ENCODE measurements at regions not wholly inside any gene's neighbourhood (a gene's known extent, or its start where the extent isn't known, plus 50 kb on each side); places are given as distances from the start of the nearest gene placed in this dataset.

GRCh38 chr6:87887266-87887665 is 160.4 kb upstream of the SPACA1 start:
- ChIA-PET CTCF (no interaction called here), POLR2A (interaction anchor here (0.7 kb wide), 1 partner anchor 70 kb away, joined by 3 read pairs; no protein-coding TSS in a partner anchor)
- no peak for DNase-seq (ENCODE audit: low read depth)
- no peak for TF ChIP-seq CTCF (IDR thresholded peaks at IDR 0.05; ENCODE audit: insufficient read depth, low read depth, low read length)
- Histone ChIP-seq H3K4me3 (ENCODE audit: low read depth, low read length) (no peak overlapping the region), H3K27me3 (ENCODE audit: control insufficient read depth, insufficient read depth, low read length) (no peaks in the 10 kb centered on the region), H3K36me3 (ENCODE audit: control insufficient read depth, insufficient read depth, low read length) (no peaks in the 10 kb centered on the region)

- ChIA-PET POLR2A (no interaction called here), CTCF (no interaction called here)
- no peak overlapping the region for H3K4me3 ChIP-seq (ENCODE audit: low read depth, low read length)
- 0 out of 2 replicates have a peak, but pooled peaks cover 1% of the 10 kb centered on the region for H3K27me3 ChIP-seq (ENCODE audit: control insufficient read depth, insufficient read depth, low read length)
- no peaks in the 10 kb centered on the region for H3K36me3 ChIP-seq (ENCODE audit: control insufficient read depth, insufficient read depth, low read length)
- no peak for TF ChIP-seq CTCF (IDR thresholded peaks at IDR 0.05; ENCODE audit: insufficient read depth, low read depth, low read length)
- no peak for DNase-seq (ENCODE audit: low read depth)
Measured at GRCh38 chr6:87884203-87884602, 163.4 kb upstream of the SPACA1 start.

GRCh38 chr6:87881342-87881895 is 166.2 kb upstream of the SPACA1 start:
- ChIA-PET POLR2A (no interaction called here), CTCF (no interaction called here)
- no peak overlapping the region for H3K4me3 ChIP-seq (ENCODE audit: low read depth, low read length)
- no peaks in the 10 kb centered on the region for H3K36me3 ChIP-seq (ENCODE audit: control insufficient read depth, insufficient read depth, low read length)
- TF ChIP-seq CTCF (IDR thresholded peaks at IDR 0.05; ENCODE audit: insufficient read depth, low read depth, low read length): no peak
- 0 out of 2 replicates have a peak, but pooled peaks cover 1% of the 10 kb centered on the region for H3K27me3 ChIP-seq (ENCODE audit: control insufficient read depth, insufficient read depth, low read length)
- no peak for DNase-seq (ENCODE audit: low read depth)

GRCh38 chr6:87879132-87879861 is 168.3 kb upstream of the SPACA1 start:
- POLR2A ChIA-PET: no interaction called here
- Histone ChIP-seq H3K27me3 (ENCODE audit: control insufficient read depth, insufficient read depth, low read length) (0 out of 2 replicates have a peak, but pooled peaks cover 1% of the 10 kb centered on the region), H3K4me3 (ENCODE audit: low read depth, low read length) (no peak overlapping the region), H3K36me3 (ENCODE audit: control insufficient read depth, insufficient read depth, low read length) (no peaks in the 10 kb centered on the region)
- DNase-seq (ENCODE audit: low read depth): no peak
- no peak for TF ChIP-seq CTCF (IDR thresholded peaks at IDR 0.05; ENCODE audit: insufficient read depth, low read depth, low read length)
- CTCF ChIA-PET: no interaction called here

- ChIA-PET POLR2A (no interaction called here), CTCF (no interaction called here)
- no peak for TF ChIP-seq CTCF (IDR thresholded peaks at IDR 0.05; ENCODE audit: insufficient read depth, low read depth, low read length)
- H3K27me3 ChIP-seq (ENCODE audit: control insufficient read depth, insufficient read depth, low read length): peaks cover 2% of the 10 kb centered on the region; the same call in 1 of the 2 replicates
- no peak overlapping the region for H3K4me3 ChIP-seq (ENCODE audit: low read depth, low read length)
- DNase-seq (ENCODE audit: low read depth): no peak
- H3K36me3 ChIP-seq (ENCODE audit: control insufficient read depth, insufficient read depth, low read length): no peaks in the 10 kb centered on the region
Measured at GRCh38 chr6:87875781-87876180, 171.9 kb upstream of the SPACA1 start.
